ENCODE measurements at regions not wholly inside any gene's neighbourhood (a gene's known extent, or its start where the extent isn't known, plus 50 kb on each side); places are given as distances from the start of the nearest gene placed in this dataset.

DNA sequence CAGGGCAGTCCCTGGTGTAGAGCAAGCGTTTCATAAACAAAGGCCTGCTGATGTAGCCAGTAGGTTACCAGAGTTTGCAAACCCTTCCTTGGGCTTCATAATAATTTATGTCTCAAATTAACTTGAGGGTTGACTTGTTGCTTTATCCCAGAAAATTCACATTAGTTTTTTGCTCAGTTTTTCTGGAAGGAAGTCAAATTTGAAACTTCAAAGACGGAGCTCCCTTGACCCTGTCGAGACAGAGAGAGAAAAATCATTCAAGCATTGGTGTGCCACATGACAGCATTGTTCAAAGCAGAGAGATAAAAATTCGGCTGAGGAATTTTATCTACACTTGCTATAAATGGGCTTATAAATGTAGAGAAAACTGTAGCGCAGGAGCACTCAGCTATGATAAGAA is 627.7 kb downstream of the TNS3 start:
- intact Hi-C loops (cut with DNase I): no loop called here
- H3K9me3 ChIP-seq (ENCODE audit: control insufficient read depth in 2 of 3, insufficient read depth in 1 of 3, low read length in 3 of 3): no peaks in the 10 kb centered on the region
- peaks cover 0 to 5% (median 2%) of the 10 kb centered on the region in 3 donors for H3K4me1 ChIP-seq (ENCODE audit: control insufficient read depth in 2 of 3, insufficient read depth in 2 of 3, low read depth in 1 of 3, low read length in 3 of 3)
- DNase-seq: peak in 2 of 5 donors; percentile 43 to 60
- TF ChIP-seq, protein P1, sequence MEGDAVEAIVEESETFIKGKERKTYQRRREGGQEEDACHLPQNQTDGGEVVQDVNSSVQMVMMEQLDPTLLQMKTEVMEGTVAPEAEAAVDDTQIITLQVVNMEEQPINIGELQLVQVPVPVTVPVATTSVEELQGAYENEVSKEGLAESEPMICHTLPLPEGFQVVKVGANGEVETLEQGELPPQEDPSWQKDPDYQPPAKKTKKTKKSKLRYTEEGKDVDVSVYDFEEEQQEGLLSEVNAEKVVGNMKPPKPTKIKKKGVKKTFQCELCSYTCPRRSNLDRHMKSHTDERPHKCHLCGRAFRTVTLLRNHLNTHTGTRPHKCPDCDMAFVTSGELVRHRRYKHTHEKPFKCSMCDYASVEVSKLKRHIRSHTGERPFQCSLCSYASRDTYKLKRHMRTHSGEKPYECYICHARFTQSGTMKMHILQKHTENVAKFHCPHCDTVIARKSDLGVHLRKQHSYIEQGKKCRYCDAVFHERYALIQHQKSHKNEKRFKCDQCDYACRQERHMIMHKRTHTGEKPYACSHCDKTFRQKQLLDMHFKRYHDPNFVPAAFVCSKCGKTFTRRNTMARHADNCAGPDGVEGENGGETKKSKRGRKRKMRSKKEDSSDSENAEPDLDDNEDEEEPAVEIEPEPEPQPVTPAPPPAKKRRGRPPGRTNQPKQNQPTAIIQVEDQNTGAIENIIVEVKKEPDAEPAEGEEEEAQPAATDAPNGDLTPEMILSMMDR (IDR thresholded peaks at IDR 0.05; ENCODE audit: borderline replicate concordance, extremely low read depth, insufficient read depth): no peak
- no peak overlapping the region for H3K4me3 ChIP-seq (ENCODE audit: low read length in 3 of 3)
- no peaks in the 10 kb centered on the region for H3K27me3 ChIP-seq (ENCODE audit: control insufficient read depth, insufficient read depth, low read length)
- no peak for FAIRE-seq
- no peak overlapping the region for H3K27ac ChIP-seq (ENCODE audit: low read depth in 2 of 2, low read length in 2 of 2)
- no peak overlapping the region for H3K9ac ChIP-seq (ENCODE audit: low read length in 3 of 3)
- H3K36me3 ChIP-seq (ENCODE audit: control insufficient read depth in 2 of 3, insufficient read depth in 3 of 3, low read length in 3 of 3): no peaks in the 10 kb centered on the region

DNA sequence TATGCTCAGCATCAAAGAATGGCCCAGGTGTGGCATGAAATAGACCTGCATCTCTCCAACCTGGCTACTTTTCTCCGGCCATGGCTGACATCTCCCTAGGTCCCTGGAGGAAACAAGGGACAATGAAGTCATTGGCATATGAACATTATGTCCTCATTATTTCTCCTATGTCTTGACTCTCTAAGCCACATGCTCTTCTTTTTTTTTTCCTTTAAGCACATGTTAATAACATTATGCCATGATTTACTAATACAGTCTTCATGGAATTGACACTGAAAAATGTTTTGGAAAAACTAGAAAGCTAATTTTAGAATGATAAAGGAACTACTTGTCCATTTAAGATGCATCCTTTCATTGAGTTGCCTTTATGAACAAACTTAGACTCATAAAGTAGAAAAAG is 628.9 kb downstream of the TNS3 start:
- TF ChIP-seq, protein P1 (IDR thresholded peaks at IDR 0.05; ENCODE audit: borderline replicate concordance, extremely low read depth, insufficient read depth): no peak
- intact Hi-C loops (cut with DNase I): no loop called here
- Histone ChIP-seq H3K9ac (ENCODE audit: low read length in 3 of 3) (no peak overlapping the region), H3K9me3 (ENCODE audit: control insufficient read depth in 2 of 3, insufficient read depth in 1 of 3, low read length in 3 of 3) (no peaks in the 10 kb centered on the region), H3K27me3 (ENCODE audit: control insufficient read depth, insufficient read depth, low read length) (no peaks in the 10 kb centered on the region), H3K27ac (ENCODE audit: low read depth in 2 of 2, low read length in 2 of 2) (no peak overlapping the region), H3K4me1 (ENCODE audit: control insufficient read depth in 2 of 3, insufficient read depth in 2 of 3, low read depth in 1 of 3, low read length in 3 of 3) (peaks cover 0 to 5% (median 2%) of the 10 kb centered on the region in 3 donors), H3K4me3 (ENCODE audit: low read length in 3 of 3) (no peak overlapping the region), H3K36me3 (ENCODE audit: control insufficient read depth in 2 of 3, insufficient read depth in 3 of 3, low read length in 3 of 3) (no peaks in the 10 kb centered on the region)
- FAIRE-seq (no peak), DNase-seq (no peak)

DNA sequence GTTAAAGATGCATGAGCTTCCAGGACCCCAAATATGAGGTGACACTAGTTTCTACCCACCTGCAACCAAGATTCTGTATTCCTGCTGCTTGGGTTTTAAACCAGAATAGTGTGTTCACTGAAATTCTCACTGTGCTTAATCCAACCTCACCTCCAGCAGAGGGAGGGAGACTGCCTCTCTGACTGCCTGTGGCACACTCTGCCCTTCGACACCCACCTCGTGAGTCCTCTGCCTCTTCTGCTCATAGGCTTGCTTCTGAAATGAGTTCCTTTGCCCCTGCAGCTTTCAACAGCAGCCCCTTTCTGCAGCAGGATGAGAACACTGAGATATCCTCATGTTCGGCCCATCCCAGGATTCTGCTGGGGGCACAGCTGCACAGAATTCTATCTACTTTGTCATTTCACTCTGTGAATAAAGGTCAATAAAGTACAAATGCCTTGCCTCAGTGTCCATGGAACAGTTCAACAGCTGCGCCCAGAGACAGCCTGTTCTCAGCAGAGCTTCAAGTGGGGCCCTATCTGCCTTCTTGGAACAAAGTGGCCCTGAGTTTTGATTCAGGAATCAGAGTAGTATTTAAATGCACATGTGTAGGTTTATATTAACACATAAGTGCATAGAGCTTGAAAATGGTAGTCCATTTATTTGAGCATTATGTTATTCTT is 632.5 kb downstream of the TNS3 start:
- TF ChIP-seq, protein P1 (IDR thresholded peaks at IDR 0.05; ENCODE audit: borderline replicate concordance, extremely low read depth, insufficient read depth): no peak
- DNase-seq (no peak), FAIRE-seq (no peak)
- H3K9ac ChIP-seq (ENCODE audit: low read length in 3 of 3): no peak overlapping the region
- no peak overlapping the region for H3K4me3 ChIP-seq (ENCODE audit: low read length in 3 of 3)
- no peak overlapping the region for H3K27ac ChIP-seq (ENCODE audit: low read depth in 2 of 2, low read length in 2 of 2)
- H3K36me3 ChIP-seq (ENCODE audit: control insufficient read depth in 2 of 3, insufficient read depth in 3 of 3, low read length in 3 of 3): no peaks in the 10 kb centered on the region
- H3K4me1 ChIP-seq (ENCODE audit: control insufficient read depth in 2 of 3, insufficient read depth in 2 of 3, low read depth in 1 of 3, low read length in 3 of 3): peaks cover 0 to under 1% (median 0%) of the 10 kb centered on the region in 3 donors
- no peaks in the 10 kb centered on the region for H3K27me3 ChIP-seq (ENCODE audit: control insufficient read depth, insufficient read depth, low read length)
- no peaks in the 10 kb centered on the region for H3K9me3 ChIP-seq (ENCODE audit: control insufficient read depth in 2 of 3, insufficient read depth in 1 of 3, low read length in 3 of 3)
- intact Hi-C loops (cut with DNase I): no loop called here

DNA sequence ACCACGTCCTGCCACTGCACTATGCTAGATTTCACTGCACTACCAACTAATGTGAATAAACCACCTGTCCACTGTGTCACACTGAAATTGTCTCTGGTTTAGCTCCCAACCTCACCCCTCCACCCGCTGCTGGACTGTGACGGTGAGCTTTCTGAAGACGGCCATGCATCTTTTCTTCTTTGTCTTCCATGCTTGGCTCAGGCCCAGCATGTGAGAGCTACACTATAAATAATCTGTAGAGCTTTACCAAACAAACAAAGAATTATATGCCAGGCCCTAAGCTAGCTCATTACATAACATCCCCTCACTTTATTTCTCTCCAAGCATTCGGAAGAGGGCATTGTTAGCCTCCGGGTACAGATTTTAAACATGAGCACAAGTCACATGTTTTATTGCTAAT is 633.2 kb downstream of the TNS3 start:
- DNase-seq: no peak
- TF ChIP-seq, protein P1 (IDR thresholded peaks at IDR 0.05; ENCODE audit: borderline replicate concordance, extremely low read depth, insufficient read depth): no peak
- Histone ChIP-seq H3K4me3 (ENCODE audit: low read length in 3 of 3) (no peak overlapping the region), H3K9me3 (ENCODE audit: control insufficient read depth in 2 of 3, insufficient read depth in 1 of 3, low read length in 3 of 3) (no peaks in the 10 kb centered on the region), H3K4me1 (ENCODE audit: control insufficient read depth in 2 of 3, insufficient read depth in 2 of 3, low read depth in 1 of 3, low read length in 3 of 3) (no peaks in the 10 kb centered on the region), H3K27ac (ENCODE audit: low read depth in 2 of 2, low read length in 2 of 2) (no peak overlapping the region), H3K36me3 (ENCODE audit: control insufficient read depth in 2 of 3, insufficient read depth in 3 of 3, low read length in 3 of 3) (no peaks in the 10 kb centered on the region), H3K9ac (ENCODE audit: low read length in 3 of 3) (no peak overlapping the region), H3K27me3 (ENCODE audit: control insufficient read depth, insufficient read depth, low read length) (no peaks in the 10 kb centered on the region)
- intact Hi-C loops (cut with DNase I): no loop called here
- FAIRE-seq: no peak
